ENCODE measurements at regions not wholly inside any gene's neighbourhood (a gene's known extent, or its start where the extent isn't known, plus 50 kb on each side); places are given as distances from the start of the nearest gene placed in this dataset.

- TF ChIP-seq CTCF (IDR thresholded peaks at IDR 0.05) (no peak), EP300 (IDR thresholded peaks at IDR 0.05) (no peak), POLR2A (IDR thresholded peaks at IDR 0.05) (no peak)
These were observed 961.6 kb upstream of the CDH18 start for GRCh38 chr5:20949636-20950035.
